Mammary epithelial cell (primary cell): ENCODE measurements at regions not wholly inside any gene's neighbourhood (a gene's known extent, or its start where the extent isn't known, plus 50 kb on each side); places are given as distances from the start of the nearest gene placed in this dataset.
"Not testable (repeated sequence)": the region's sequence is repeated elsewhere in the genome, so short reads cannot be mapped to it uniquely, and the experiment has no call there.

Experiments
- EZH2 ChIP-seq: IDR thresholded peaks from 2 replicates; pipeline ENCODE4 v1.6.1; 2012; ENCODE audit warnings: low read length, inconsistent platforms, borderline replicate concordance
- TF ChIP-seq, protein P1 (sequence below), 2 donors: IDR thresholded peaks in 1 of 2; conservative IDR thresholded peaks in 1 of 2; 2 replicates each; pipeline ENCODE4 v1.5.1; 2011 to 2012; ENCODE audit warnings: inconsistent platforms in 2 of 2, low read length in 2 of 2, mild to moderate bottlenecking in 2 of 2, control low read depth in 1 of 2, low read depth in 1 of 2; ENCODE audit not compliant: insufficient read depth in 1 of 2; ENCODE audit errors: extremely low read depth in 1 of 2

DNA sequence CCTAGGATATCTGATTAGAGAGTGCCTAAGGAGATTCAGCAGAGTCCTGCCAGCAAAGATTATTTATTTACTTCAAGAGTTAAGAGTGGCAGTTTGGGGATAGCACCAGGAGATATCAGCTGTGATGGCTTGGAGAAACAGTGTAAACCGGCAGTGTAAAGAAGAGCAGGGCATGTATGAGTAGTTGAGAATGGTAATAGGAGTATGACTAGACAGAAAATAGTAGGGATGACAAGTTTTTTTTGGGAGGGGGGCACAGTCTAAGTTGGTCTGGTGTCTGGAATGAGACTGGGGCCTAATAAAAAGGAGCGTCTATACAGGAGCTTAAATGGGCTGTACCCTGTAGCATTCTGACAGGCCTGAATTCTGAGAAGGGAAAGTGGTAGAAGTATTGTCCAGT, 181.8 kb upstream of the TRPC7 start:
- TF ChIP-seq, protein P1, sequence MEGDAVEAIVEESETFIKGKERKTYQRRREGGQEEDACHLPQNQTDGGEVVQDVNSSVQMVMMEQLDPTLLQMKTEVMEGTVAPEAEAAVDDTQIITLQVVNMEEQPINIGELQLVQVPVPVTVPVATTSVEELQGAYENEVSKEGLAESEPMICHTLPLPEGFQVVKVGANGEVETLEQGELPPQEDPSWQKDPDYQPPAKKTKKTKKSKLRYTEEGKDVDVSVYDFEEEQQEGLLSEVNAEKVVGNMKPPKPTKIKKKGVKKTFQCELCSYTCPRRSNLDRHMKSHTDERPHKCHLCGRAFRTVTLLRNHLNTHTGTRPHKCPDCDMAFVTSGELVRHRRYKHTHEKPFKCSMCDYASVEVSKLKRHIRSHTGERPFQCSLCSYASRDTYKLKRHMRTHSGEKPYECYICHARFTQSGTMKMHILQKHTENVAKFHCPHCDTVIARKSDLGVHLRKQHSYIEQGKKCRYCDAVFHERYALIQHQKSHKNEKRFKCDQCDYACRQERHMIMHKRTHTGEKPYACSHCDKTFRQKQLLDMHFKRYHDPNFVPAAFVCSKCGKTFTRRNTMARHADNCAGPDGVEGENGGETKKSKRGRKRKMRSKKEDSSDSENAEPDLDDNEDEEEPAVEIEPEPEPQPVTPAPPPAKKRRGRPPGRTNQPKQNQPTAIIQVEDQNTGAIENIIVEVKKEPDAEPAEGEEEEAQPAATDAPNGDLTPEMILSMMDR (conservative IDR thresholded peaks at IDR 0.05 in 1 of 2, IDR thresholded peaks at IDR 0.05 in 1 of 2; ENCODE audit: extremely low read depth in 1 of 2, insufficient read depth in 1 of 2, low read depth in 1 of 2, low read length in 2 of 2) = not testable (repeated sequence)
- not testable (repeated sequence) for TF ChIP-seq EZH2
